Panc1 (cell line): ENCODE measurements at regions not wholly inside any gene's neighbourhood (a gene's known extent, or its start where the extent isn't known, plus 50 kb on each side); places are given as distances from the start of the nearest gene placed in this dataset.

Experiments used
- POLR2AphosphoS5 ChIP-seq: IDR thresholded peaks from 2 replicates; pipeline ENCODE4 v1.6.1; 2012; ENCODE audit warnings: mild to moderate bottlenecking, low read depth, low read length, moderate library complexity
- TF ChIP-seq, protein P1 (sequence below): fragments of 450-650 bp; IDR thresholded peaks from 2 replicates; pipeline ENCODE4 v1.5.1; 2017; ENCODE audit warnings: mild to moderate bottlenecking
- TF ChIP-seq, protein P2 (sequence below), 2 experiments: IDR thresholded peaks; 2 replicates each; pipeline ENCODE4 v1.6.1; 2011 to 2012; ENCODE audit warnings: low read depth in 2 of 2, control low read depth in 1 of 2, low read length in 1 of 2, mild to moderate bottlenecking in 1 of 2, moderate library complexity in 1 of 2; ENCODE audit not compliant: insufficient read depth in 1 of 2

DNA sequence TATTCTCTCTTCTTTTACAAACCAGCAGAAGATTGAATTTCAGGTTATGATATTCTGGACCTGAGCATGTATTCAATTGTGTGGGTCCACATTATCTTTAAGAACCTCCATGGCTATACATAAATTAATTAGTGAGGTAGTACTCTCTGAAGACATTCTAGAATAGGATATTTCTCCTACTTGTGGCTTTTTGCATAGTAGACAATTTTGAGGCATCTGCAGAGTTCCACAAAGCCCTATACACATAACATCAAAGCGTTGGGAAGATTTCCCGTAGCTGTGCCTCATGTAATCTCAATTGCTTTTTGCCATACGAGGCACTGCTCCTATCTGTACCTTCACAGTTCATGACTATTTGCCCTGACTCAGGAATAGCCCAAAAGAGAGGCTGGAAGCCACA, 395.4 kb upstream of the RGS17 start:
- TF ChIP-seq, protein P1, sequence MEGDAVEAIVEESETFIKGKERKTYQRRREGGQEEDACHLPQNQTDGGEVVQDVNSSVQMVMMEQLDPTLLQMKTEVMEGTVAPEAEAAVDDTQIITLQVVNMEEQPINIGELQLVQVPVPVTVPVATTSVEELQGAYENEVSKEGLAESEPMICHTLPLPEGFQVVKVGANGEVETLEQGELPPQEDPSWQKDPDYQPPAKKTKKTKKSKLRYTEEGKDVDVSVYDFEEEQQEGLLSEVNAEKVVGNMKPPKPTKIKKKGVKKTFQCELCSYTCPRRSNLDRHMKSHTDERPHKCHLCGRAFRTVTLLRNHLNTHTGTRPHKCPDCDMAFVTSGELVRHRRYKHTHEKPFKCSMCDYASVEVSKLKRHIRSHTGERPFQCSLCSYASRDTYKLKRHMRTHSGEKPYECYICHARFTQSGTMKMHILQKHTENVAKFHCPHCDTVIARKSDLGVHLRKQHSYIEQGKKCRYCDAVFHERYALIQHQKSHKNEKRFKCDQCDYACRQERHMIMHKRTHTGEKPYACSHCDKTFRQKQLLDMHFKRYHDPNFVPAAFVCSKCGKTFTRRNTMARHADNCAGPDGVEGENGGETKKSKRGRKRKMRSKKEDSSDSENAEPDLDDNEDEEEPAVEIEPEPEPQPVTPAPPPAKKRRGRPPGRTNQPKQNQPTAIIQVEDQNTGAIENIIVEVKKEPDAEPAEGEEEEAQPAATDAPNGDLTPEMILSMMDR: no peak
- TF ChIP-seq, protein P2, sequence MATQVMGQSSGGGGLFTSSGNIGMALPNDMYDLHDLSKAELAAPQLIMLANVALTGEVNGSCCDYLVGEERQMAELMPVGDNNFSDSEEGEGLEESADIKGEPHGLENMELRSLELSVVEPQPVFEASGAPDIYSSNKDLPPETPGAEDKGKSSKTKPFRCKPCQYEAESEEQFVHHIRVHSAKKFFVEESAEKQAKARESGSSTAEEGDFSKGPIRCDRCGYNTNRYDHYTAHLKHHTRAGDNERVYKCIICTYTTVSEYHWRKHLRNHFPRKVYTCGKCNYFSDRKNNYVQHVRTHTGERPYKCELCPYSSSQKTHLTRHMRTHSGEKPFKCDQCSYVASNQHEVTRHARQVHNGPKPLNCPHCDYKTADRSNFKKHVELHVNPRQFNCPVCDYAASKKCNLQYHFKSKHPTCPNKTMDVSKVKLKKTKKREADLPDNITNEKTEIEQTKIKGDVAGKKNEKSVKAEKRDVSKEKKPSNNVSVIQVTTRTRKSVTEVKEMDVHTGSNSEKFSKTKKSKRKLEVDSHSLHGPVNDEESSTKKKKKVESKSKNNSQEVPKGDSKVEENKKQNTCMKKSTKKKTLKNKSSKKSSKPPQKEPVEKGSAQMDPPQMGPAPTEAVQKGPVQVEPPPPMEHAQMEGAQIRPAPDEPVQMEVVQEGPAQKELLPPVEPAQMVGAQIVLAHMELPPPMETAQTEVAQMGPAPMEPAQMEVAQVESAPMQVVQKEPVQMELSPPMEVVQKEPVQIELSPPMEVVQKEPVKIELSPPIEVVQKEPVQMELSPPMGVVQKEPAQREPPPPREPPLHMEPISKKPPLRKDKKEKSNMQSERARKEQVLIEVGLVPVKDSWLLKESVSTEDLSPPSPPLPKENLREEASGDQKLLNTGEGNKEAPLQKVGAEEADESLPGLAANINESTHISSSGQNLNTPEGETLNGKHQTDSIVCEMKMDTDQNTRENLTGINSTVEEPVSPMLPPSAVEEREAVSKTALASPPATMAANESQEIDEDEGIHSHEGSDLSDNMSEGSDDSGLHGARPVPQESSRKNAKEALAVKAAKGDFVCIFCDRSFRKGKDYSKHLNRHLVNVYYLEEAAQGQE (IDR thresholded peaks at IDR 0.05; ENCODE audit: insufficient read depth in 1 of 2, low read depth in 2 of 2, low read length in 1 of 2): no peak
- no peak for TF ChIP-seq POLR2AphosphoS5
